HG03103 (cell line): ENCODE measurements at regions not wholly inside any gene's neighbourhood (a gene's known extent, or its start where the extent isn't known, plus 50 kb on each side); places are given as distances from the start of the nearest gene placed in this dataset.
"Not testable (repeated sequence)": the region's sequence is repeated elsewhere in the genome, so short reads cannot be mapped to it uniquely, and the experiment has no call there.

ENCODE experiments used
- ATAC-seq: cut with Tn5 transposase; IDR thresholded peaks from one replicate; pipeline ENCODE4 v1.9.1; 2021; ENCODE audit warnings: low read depth; ENCODE audit not compliant: unreplicated experiment

DNA sequence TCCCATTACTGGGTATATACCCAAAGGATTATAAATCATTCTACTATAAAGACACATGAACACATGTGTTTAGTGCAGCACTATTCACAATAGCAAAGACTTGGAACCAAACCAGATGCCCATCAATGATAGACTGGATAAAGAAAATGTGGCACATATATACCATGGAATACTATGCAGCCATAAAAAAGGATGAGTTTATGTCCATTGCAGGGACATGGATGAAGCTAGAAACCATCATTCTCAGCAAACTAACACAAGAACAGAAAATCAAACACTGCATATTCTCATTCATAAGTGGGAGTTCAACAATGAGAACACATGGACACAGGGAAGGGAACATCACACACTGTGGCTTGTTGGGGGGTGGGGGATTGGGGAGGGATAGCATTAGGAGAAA lies 225.2 kb upstream of the PRDM1 start:
- ATAC-seq: not testable (repeated sequence)

DNA sequence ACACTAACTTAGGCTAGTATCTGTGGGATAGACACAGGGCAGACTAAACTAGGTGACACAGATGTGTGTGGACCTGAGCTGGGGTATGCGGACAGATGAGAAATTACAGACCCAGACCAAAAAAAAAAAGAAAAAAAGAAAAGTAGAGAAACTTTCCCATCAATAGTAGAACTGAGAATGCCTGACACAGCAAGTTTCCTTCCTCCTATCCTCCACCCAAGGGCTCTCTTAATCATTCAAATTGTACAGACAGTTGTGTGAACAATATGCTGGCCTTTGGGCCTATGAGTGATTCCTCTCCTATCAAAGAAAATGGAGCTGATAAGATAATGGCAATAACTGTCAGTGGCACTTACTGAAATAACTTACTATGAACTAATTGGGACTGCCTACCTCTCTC lies 226.7 kb upstream of the PRDM1 start:
- ATAC-seq: no peak

DNA sequence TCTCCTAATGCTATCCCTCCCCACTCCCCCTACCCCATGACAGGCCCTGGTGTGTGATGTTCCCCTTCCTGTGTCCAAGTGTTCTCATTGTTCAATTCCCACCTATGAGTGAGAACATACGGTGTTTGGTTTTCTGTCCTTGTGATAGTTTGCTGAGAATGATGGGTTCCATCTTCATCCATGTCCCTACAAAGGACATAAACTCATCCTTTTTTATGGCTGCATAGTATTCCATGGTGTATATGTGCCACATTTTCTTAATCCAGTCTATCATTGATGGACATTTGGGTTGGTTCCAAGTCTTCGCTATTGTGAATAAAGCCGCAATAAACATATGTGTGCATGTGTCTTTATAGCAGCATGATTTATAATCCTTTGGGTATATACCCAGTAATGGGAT lies 227.5 kb upstream of the PRDM1 start:
- ATAC-seq: not testable (repeated sequence)

DNA sequence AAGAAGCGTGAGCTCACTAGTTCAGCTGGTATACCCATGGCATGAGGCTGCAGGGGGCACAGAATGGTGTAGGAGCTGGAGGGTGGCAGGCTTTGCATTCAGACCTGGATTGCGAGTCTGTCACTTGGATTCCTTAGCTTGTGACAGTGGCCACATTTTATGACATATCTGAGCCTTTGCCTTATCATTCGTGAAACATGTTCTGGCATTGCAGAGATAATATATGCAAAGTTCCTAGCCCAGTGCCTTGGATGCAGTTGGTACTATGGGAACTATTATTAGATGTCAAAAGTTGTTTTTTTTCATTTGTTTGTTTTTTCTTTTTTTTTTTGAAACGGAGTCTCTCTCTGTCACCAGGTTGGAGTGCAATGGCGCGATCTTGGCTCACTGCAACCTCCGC lies 230.7 kb upstream of the PRDM1 start:
- ATAC-seq: no peak

DNA sequence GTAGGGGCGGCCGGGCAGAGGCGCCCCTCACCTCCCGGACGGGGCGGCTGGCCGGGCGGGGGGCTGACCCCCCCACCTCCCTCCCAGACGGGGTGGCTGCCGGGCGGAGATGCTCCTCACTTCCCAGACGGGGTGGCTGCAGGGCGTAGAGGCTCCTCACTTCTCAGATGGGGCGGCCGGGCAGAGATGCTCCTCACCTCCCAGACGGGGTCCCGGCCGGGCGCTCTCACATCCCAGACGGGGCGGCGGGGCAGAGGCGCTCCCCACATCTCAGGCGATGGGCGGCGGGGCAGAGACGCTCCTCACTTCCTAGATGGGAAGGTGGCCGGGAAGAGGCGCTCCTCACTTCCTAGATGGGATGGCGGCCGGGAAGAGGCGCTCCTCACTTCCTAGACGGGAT lies 232.2 kb upstream of the PRDM1 start:
- ATAC-seq: not testable (repeated sequence)

DNA sequence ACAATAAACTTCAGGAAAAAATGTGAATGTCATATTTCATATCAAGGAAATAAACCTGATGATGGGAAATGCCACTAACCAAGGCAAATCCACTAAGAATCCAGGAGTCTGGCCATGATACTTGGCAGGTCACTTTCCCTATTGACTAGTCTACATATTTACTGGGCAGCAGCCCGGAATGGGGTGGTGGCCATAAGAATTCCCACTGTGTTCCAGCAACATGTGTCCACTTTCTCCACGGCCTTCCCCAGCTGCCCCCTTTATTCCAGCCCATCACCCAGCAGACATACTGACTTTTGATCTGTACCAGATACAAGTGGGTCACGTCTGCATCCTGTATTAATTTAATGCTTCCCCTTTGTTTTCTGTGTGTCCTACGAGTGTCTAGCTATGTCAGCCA lies 234.5 kb upstream of the PRDM1 start:
- ATAC-seq: no peak

DNA sequence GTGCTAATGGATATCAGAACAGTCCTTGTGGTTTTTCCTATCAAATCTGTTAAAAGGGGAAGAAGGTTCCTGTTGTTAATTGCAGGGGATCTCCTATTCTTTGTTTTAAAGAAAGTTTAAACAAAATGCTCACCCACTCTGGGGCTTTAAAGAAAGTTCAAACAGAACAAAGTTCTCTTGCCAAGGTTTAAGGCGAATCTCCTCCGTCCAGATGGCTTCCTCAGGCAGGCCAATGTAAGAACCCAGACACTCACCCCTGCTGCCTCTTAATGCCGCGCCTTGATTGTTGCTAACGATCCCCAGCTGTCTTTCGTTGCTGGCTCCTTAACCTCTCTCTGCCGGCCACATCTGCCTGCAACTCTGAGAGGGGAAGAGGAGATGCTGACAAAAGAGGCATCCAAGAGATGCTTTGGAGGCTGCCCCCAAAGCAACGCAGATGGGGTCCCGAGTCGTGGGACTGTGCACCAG lies 235.0 kb upstream of the PRDM1 start:
- no peak for ATAC-seq

DNA sequence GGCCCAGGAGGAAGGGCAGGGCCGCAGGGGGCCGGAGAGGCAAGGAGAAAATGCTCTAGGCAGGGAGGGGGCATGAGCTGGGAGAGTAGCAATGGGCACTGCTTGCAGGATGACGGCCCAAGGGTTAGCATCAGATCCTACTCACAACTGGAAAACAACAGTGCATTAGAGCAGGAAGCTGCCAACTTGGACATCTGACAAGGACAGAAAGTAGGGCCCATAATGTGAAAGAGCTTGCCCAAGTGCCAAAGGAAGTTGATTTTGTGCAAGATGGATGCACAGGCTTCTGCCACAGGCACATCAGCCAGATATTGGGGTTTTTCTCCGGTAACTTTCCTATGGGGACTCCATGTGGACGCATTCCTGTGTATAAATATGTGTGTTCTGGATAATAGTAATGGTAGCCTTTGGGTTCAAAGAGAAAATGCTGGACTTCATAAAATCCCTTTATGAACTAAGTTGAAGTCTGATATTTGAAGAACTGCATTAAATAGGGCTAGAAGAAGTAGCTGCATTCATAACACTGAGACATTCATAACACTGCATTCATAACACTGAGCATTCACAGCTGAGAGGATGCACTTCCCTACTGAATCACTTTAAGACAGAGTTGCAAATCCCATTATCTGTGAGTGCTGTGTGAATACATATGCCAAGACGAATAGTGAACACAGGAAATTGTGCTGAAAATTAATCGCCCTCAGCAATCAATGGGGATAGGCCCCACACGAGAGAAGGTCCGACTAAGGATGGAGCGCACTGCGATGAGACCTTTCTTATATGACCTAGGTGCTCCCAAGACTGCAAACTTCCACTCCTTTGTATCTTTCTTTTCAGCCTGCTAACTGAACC lies 235.6 kb upstream of the PRDM1 start:
- no peak for ATAC-seq

DNA sequence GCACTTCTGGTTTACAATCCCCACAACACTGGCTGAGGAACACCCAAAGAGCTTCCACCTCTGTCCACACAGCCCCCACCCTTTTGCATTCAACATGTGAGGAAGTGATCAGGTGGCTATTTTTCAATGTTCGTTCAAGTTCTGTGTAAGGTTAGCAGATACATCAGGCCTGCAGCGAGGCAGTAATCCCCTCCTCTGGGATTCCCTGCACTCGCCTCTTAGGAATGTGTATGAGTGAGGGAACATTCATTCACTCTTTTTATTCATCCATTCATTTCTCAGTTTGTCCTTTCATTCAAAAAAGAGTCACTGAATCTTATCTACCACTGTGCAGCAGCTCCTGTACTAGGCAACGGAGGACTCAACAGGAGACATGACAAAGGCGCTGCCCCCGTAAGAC lies 236.4 kb upstream of the PRDM1 start:
- ATAC-seq: no peak

DNA sequence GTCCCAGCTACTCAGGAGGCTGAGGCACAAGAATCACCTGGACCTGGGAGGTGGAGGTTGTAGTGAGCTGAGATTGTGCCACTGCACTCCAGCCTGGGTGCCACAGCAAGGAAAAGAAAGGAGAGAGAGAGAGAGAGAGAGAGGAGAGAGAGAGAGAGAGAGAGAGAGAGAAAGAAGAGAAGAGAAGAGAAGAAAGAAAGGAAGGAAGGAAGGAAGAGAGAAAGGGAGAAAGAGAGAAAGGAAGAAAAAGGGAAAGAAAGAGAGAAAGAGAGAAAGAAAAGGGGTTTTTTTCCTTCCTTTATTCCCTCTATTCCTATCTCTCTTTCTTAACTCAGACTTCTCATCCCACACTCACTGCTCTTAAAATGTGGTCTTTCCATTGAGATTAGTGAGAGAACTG lies 238.7 kb upstream of the PRDM1 start:
- no peak for ATAC-seq

DNA sequence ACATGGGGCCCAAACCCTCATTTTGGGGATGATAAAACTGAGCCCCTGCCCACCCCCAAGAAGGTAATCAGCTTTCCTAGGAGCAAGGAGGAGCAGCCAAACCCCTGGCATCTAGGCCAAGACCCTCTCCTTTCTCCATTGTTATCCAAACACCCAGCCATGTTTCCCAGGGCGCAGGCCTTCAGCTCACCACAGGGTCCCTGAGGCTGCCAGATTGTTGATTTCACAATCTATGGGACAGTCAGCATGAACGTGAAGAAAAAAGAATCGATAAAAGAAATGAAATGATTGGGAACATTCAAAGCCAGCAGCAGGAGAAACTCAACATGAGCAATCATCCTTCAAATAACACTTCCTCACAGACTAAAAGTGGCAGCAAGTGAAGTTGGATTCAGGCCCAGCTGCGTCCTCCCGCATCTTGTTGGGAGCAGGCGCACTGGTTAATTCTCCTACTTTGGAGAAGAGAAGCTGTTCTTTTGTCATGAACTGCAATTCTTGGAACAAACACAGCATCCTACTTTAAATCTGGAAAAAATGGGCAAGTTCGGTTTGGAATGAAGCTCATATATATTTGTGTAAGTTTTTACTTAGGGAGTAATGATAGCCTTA lies 241.8 kb upstream of the PRDM1 start:
- no peak for ATAC-seq

DNA sequence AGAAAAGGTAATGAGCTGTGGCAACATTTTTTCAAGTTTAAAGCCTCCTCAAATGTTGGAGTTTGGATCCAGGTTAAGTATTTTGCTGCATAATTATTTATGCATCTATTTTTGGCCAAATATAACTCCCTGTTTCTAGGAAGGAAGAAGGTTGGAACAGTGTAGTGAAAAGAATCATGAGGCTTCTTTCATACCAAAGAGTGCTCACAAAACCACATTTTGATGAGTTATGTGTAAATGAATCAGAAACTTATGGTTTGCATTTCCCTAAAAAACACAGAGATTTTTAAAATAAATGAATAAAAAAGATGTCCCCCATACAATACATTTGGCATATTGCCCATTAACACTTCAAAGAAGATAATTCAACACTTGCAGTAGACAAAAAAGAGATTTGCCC lies 246.9 kb upstream of the PRDM1 start:
- ATAC-seq: no peak

DNA sequence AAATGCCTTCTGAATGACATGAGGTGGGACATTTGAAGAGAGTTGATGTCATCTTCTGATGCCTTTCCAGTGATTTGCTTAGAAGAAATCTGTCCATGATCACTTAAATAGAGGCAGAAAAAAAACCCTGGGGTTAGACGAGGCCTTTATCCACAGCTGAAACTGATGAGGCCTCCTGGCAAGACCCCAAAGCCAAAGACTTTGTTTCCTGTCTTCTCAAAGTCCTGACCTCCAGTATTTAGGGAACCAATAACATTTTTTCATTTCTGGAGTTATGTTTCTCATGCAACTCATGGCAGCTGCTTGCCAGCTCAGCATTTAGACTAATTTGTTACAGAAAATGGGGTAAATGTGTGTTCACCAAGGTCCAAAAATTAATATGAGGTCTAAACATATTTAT lies 248.0 kb upstream of the PRDM1 start:
- no peak for ATAC-seq

DNA sequence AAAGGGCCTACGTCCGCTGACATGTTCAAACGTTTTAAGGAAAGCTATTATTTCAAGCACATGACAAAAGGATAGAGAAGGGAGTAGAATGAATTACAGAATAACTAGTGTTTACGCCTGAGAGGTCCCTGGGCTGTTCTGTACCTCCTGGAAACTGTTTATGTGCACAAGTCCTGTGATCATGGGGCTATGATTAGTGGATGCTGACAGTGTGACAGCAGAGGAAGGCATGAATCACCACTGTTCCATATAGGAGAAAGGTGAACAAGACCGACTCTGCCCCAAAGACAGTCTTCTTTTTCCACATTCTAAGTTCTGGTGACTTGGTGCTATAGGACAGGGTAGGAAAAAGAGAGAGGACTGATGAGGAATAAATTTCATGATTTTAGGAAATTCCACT lies 249.2 kb upstream of the PRDM1 start:
- ATAC-seq: no peak

DNA sequence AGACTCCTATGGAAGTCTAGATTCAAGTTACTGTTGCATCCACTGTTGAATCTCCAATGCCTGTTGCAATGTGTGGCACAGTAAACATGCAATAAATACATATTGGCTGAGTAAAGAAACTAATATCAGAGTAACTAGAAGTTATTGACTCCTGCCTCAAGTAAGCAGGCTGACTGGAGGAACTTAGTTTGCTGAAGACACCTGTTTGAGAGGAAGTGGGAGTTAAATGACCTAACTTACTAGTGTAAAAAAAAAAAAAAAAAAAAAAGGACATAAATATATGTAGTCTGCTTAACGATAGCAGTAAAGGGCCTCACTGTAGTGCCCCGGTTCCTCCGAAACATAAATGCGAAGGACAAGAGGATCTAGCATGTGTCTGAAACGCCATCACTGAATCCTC lies 249.8 kb upstream of the PRDM1 start:
- no peak for ATAC-seq

DNA sequence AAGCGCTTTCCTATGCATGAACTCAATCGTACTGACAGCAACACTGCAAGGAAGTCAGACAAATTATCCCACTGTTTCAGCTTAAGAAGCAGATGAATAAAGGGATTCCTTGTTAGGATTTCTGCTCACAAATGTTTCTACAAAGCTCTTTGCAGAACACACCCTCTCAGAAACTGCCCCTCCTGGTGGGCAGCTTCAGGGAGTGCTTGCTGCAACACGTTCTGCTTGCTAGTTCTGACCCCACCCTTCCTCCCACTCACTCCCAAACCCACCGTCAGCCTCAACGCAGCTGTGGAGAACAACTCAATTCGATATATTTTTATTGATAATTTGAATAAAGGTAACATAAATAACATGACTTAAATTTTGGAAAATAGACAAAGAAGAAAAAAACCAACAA lies 250.8 kb upstream of the PRDM1 start:
- no peak for ATAC-seq

DNA sequence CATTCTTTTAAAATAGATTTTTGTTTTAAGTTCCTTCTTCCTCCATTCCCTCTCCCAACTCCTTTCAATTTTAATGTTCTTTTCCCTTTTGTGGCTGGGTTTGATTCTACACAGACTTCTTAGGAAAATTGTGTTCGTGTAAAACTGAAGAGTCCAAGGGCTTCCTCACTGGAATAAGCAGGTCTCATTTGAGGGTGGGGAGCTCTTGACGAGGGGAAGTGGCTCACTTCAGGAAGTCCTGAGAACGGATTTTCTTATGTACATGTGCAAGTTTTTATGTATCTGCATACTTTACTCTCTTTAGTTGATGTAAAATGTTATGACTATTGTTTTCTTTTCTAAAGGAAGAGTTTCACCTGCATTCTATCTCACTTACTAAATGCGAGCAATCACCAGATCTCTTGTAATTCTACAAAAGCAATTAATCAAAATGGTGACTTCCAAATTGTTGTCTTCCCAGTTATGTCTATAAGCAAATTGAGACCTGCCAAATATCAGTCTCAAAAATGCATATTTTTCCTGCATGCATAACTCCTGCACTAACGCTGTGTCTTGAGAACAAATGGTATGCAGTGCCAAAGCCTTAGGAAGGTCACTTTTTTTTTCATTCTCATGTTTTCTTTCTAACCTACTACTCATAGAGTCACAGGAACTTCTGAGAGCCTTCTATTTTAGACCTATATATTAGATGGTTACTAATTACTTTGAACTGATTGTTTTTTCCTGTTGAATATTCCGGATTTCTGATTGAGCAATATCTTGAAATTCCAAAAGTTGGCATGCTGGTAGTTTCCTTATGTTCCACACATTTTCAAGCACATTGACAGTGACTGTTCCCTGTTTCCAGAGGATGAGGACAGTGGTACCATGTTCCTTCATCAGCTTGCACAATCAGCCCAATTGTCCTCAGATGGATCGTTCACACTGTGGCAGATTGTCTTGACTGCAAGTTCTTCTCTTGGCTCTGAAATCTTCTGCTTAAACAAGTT lies 251.9 kb upstream of the PRDM1 start:
- ATAC-seq: no peak

DNA sequence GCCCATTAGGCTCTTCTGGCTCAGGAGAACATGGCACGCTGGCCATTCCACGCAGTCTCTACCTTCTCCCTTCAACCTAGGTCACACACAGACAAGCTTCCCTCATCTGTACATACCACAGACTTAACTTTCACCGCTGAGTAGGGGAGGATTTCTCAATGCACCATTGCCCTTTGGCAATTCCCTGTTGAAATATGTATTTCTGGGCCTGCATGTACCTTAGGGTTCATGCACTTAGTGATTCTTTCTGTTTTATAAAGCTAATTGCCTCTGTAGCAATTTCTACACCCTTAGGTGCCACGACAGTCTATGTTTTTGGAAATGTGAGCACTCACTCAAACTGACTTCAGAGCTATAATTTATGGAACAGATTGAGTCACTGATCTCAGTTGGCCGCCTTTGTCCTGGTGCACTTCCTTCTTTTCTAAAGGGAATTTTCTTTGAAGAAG lies 253.8 kb upstream of the PRDM1 start:
- no peak for ATAC-seq

DNA sequence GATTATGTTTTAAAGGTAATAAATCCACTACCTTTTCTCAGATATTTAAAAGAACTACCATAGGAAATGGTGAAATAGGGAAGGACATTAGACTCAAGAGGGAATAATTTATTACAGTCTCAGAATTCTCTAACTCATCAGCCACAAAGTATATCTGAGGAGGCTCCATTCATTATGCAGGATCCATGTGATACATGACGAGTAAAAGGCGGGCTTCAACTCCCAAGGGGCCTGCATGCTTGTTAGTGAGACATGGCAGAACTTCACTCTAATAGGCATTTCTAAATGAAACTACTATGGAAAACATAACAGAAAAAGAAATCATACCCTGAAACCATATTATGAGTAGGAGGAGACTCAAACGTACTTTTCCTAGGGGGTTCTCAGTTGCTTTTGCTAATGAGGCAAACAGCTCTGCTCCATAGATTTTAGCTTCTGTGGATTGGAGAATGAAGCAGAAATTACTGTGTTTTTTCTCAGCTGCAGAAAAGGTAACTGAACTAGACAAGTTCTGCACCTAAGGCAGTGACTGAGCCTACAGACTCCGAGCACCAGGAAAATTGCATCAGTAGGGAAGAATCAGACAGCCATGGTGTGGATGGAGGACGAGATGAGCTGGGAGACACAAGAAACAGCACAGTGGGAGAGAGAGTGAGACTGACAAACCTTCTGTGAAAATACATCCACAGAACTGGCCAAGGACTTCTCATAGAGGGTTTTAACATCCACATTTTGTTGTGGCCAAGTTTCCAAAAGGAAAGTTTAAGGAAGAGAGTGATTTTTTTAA lies 254.6 kb upstream of the PRDM1 start:
- no peak for ATAC-seq

DNA sequence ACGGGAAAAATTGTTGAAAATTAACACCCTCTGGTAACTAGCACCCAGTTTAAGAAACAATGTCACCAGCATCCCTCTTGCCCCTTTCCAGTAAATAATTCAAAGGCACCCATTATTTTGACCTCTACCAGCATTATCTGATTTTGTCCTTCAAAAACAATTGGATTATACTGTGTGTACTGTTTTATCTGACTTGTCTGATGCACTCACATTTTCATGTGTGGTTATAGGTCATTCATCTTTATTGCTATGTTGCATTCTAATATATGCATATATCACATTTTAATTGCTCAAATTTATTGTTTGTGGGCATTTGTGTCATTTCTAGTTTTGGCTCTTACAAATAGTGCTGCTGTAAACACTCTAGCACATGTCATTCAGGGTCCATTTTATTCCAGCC lies 260.9 kb upstream of the PRDM1 start:
- no peak for ATAC-seq
